Right lobe of liver (tissue), 4 donors: ENCODE measurements at regions not wholly inside any gene's neighbourhood (a gene's known extent, or its start where the extent isn't known, plus 50 kb on each side); places are given as distances from the start of the nearest gene placed in this dataset.

Experiments used
- POLR2A ChIP-seq: fragments of 450-650 bp; IDR thresholded peaks from one replicate; pipeline ENCODE4 v1.6.1; 2017; ENCODE audit warnings: antibody characterized with exemption, mild to moderate bottlenecking
- TF ChIP-seq, protein P1 (sequence below), 4 donors: fragments of 200-600 bp in 3 of 4; fragments of 450-650 bp in 1 of 4; IDR thresholded peaks; one replicate each; pipeline versions ENCODE4 v1.5.1 to v1.8.0; 2016 to 2022; ENCODE audit warnings: antibody characterized with exemption in 4 of 4, mild to moderate bottlenecking in 2 of 4
- donor health status: DM: no; HTN: no; CAD: no.
- donor health status: DM: no; HTN: no; CAD: no.
- donor health status: DM: no; HTN: yes; CAD: no.

DNA sequence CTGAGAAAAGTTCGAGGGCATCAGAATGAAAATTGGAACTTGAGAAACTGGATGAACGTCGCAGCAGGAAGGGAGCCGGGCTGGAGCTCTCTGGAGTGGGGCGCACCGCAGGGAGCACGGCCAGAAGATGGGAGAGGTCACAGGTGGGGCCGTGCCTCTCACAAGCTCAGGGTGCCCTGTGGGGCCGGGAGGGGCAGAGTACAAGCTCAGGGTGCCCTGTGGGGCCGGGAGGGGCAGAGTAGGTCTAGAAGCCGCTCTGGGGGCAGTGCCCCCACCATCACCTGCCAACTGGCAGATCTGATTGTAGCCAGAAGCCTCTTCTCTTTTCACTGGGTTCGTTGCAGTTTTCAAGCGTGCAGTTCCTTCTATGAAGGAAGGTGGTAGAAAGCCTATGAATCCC, 61.1 kb upstream of the SNX9 start:
- TF ChIP-seq, protein P1, sequence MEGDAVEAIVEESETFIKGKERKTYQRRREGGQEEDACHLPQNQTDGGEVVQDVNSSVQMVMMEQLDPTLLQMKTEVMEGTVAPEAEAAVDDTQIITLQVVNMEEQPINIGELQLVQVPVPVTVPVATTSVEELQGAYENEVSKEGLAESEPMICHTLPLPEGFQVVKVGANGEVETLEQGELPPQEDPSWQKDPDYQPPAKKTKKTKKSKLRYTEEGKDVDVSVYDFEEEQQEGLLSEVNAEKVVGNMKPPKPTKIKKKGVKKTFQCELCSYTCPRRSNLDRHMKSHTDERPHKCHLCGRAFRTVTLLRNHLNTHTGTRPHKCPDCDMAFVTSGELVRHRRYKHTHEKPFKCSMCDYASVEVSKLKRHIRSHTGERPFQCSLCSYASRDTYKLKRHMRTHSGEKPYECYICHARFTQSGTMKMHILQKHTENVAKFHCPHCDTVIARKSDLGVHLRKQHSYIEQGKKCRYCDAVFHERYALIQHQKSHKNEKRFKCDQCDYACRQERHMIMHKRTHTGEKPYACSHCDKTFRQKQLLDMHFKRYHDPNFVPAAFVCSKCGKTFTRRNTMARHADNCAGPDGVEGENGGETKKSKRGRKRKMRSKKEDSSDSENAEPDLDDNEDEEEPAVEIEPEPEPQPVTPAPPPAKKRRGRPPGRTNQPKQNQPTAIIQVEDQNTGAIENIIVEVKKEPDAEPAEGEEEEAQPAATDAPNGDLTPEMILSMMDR (IDR thresholded peaks at IDR 0.05), result no peak
- no peak for TF ChIP-seq POLR2A
